GM12872 (cell line): ENCODE measurements at regions not wholly inside any gene's neighbourhood (a gene's known extent, or its start where the extent isn't known, plus 50 kb on each side); places are given as distances from the start of the nearest gene placed in this dataset.

Experiments
- CTCF ChIP-seq: IDR thresholded peaks from 3 replicates; pipeline ENCODE4 v1.5.1; 2011; ENCODE audit warnings: low read depth, mild to moderate bottlenecking, low read length, moderate library complexity; ENCODE audit not compliant: insufficient read depth

GRCh38 chr5:116666901-116667300, 92.3 kb upstream of the SEMA6A start:
- no peak for TF ChIP-seq CTCF

GRCh38 chr5:116664988-116665387, 90.4 kb upstream of the SEMA6A start:
- no peak for TF ChIP-seq CTCF

- TF ChIP-seq CTCF, result no peak
These were observed 88.5 kb upstream of the SEMA6A start for GRCh38 chr5:116663081-116663480.

- TF ChIP-seq CTCF, result no peak
These were observed 86.8 kb upstream of the SEMA6A start for GRCh38 chr5:116661419-116661818.

GRCh38 chr5:116660929-116661328, 86.3 kb upstream of the SEMA6A start:
- TF ChIP-seq CTCF, result no peak

- no peak for TF ChIP-seq CTCF
These were observed 84.2 kb upstream of the SEMA6A start for GRCh38 chr5:116658830-116659229.

- no peak for TF ChIP-seq CTCF
These were observed 83.5 kb upstream of the SEMA6A start for GRCh38 chr5:116658141-116658540.

GRCh38 chr5:116655431-116655830, 80.8 kb upstream of the SEMA6A start:
- TF ChIP-seq CTCF, result no peak
